Neuronal stem cell (in vitro differentiated cells): ENCODE measurements at regions not wholly inside any gene's neighbourhood (a gene's known extent, or its start where the extent isn't known, plus 50 kb on each side); places are given as distances from the start of the nearest gene placed in this dataset.

Experiments used
- DNase-seq: peaks from one replicate; pipeline ENCODE4 v3.0.0-alpha.2; 2013; ENCODE audit warnings: low spot score
- H2AFZ ChIP-seq: one replicate; pipeline ENCODE4 v1.6.1; 2013; ENCODE audit warnings: mild to moderate bottlenecking, low read length, inconsistent platforms
- H2AK5ac ChIP-seq: 2 replicates; pipeline ENCODE4 v1.6.1; 2013; ENCODE audit warnings: low read depth, mild to moderate bottlenecking, inconsistent platforms, low read length, moderate library complexity, mixed read lengths
- H2BK120ac ChIP-seq: 2 replicates; pipeline ENCODE4 v1.6.1; 2013; ENCODE audit warnings: low read depth, mild to moderate bottlenecking, inconsistent platforms, low read length, moderate library complexity, mixed read lengths
- H2BK12ac ChIP-seq: one replicate; pipeline ENCODE4 v1.6.1; 2013; ENCODE audit warnings: low read length, inconsistent platforms
- H2BK15ac ChIP-seq: 2 replicates; pipeline ENCODE4 v1.6.1; 2013; ENCODE audit warnings: mild to moderate bottlenecking, low read length, inconsistent platforms, mixed read lengths
- H2BK5ac ChIP-seq: one replicate; pipeline ENCODE4 v1.6.1; 2013; ENCODE audit warnings: inconsistent platforms, mild to moderate bottlenecking, low read length, moderate library complexity
- H3K14ac ChIP-seq: one replicate; pipeline ENCODE4 v1.6.1; 2013; ENCODE audit warnings: low read length, inconsistent platforms
- H3K18ac ChIP-seq: 2 replicates; pipeline ENCODE4 v1.6.1; 2013; ENCODE audit warnings: low read length, inconsistent platforms
- H3K23ac ChIP-seq: 2 replicates; pipeline ENCODE4 v1.6.1; 2013; ENCODE audit warnings: low read depth, mild to moderate bottlenecking, mixed read lengths, low read length, inconsistent platforms; ENCODE audit not compliant: poor library complexity
- H3K27ac ChIP-seq: replicated peaks from 3 replicates; pipeline ENCODE4 v1.5.1; 2013; ENCODE audit warnings: low read length, inconsistent platforms
- H3K27me3 ChIP-seq, 3 experiments: 2 replicates each; pipeline ENCODE4 v1.6.1; 2013; ENCODE audit warnings: low read length in 3 of 3, mild to moderate bottlenecking in 2 of 3, inconsistent platforms in 1 of 3, low read depth in 1 of 3, mixed read lengths in 1 of 3, moderate library complexity in 1 of 3; ENCODE audit not compliant: control insufficient read depth in 3 of 3, insufficient read depth in 3 of 3
- H3K36me3 ChIP-seq, 2 donors: replicated peaks in 1 of 2; 2 replicates each; pipeline ENCODE4 v1.6.1; 2013; ENCODE audit warnings: low read length in 2 of 2; ENCODE audit not compliant: control insufficient read depth in 2 of 2, insufficient read depth in 2 of 2
- H3K4ac ChIP-seq: 2 replicates; pipeline ENCODE4 v1.6.1; 2013; ENCODE audit warnings: inconsistent platforms, mild to moderate bottlenecking, low read length, moderate library complexity
- H3K4me1 ChIP-seq, 2 donors: 1 replicate in 1 of 2; 2 replicates in 1 of 2; pipeline ENCODE4 v1.6.1; 2013; ENCODE audit warnings: low read length in 2 of 2, low read depth in 1 of 2; ENCODE audit not compliant: control insufficient read depth in 2 of 2, insufficient read depth in 1 of 2
- H3K4me2 ChIP-seq: one replicate; pipeline ENCODE4 v1.6.1; 2013; ENCODE audit warnings: mild to moderate bottlenecking, low read length, inconsistent platforms; ENCODE audit not compliant: insufficient read depth, poor library complexity, severe bottlenecking
- H3K4me3 ChIP-seq, 2 donors: 2 replicates each; pipeline ENCODE4 v1.5.1; 2013; ENCODE audit warnings: low read length in 2 of 2, mild to moderate bottlenecking in 2 of 2, inconsistent platforms in 1 of 2, moderate library complexity in 1 of 2
- H3K79me1 ChIP-seq: one replicate; pipeline ENCODE4 v1.6.1; 2013; ENCODE audit warnings: low read depth, mild to moderate bottlenecking, inconsistent platforms, low read length, moderate library complexity
- H3K9ac ChIP-seq: one replicate; pipeline ENCODE4 v1.6.1; 2013; ENCODE audit warnings: mild to moderate bottlenecking, low read depth, low read length, inconsistent platforms; ENCODE audit not compliant: poor library complexity
- H3K9me3 ChIP-seq, 2 donors: replicated peaks in 1 of 2; 2 replicates each; pipeline versions ENCODE3 to v1.6.1; 2013; ENCODE audit warnings: low read length in 2 of 2, mild to moderate bottlenecking in 2 of 2, inconsistent platforms in 1 of 2, low read depth in 1 of 2, mixed read lengths in 1 of 2, moderate library complexity in 1 of 2; ENCODE audit not compliant: control insufficient read depth in 2 of 2, insufficient read depth in 1 of 2
- H4K8ac ChIP-seq: one replicate; pipeline ENCODE4 v1.6.1; 2013; ENCODE audit warnings: low read depth, mild to moderate bottlenecking, inconsistent platforms, low read length, moderate library complexity
- H4K91ac ChIP-seq: one replicate; pipeline ENCODE4 v1.6.1; 2013; ENCODE audit warnings: low read length, low read depth, mild to moderate bottlenecking, inconsistent platforms; ENCODE audit not compliant: poor library complexity
- WGBS, 2 donors: extraction: QIAGEN DNeasy Blood & Tissue Kit; methylation state at CpG; one replicate each; pipeline ENCODE4 v1.1.7; 2013; ENCODE audit warnings: missing lambda C conversion rate in 2 of 2, mixed read lengths in 1 of 2; ENCODE audit not compliant: insufficient read length in 2 of 2, insufficient replicate concordance in 1 of 2; ENCODE audit errors: extremely low coverage in 2 of 2; 5-methylcytosine and 5-hydroxymethylcytosine counted together

- H3K9ac ChIP-seq: no peak overlapping the region
- H3K4me2 ChIP-seq: no peak overlapping the region
- H4K91ac ChIP-seq: no peak overlapping the region
- no CpG with 5 or more reads among the region's 6 CpGs for WGBS, 2 donors
- H3K4me1 ChIP-seq: no peaks in the 10 kb centered on the region
- peak overlapping the region; percentile 11 for H2BK5ac ChIP-seq
- no peak overlapping the region for H3K27ac ChIP-seq
- no peak overlapping the region for H3K4me3 ChIP-seq
- H2AK5ac ChIP-seq: no peak overlapping the region
- no peak overlapping the region for H2AFZ ChIP-seq
- H3K27me3 ChIP-seq: peaks cover 0 to 2% (median 0%) of the 10 kb centered on the region in 3 experiments
- no peak overlapping the region for H3K4ac ChIP-seq
- no peaks in the 10 kb centered on the region for H3K9me3 ChIP-seq
- H4K8ac ChIP-seq: no peak overlapping the region
- no peaks in the 10 kb centered on the region for H3K36me3 ChIP-seq
- H2BK12ac ChIP-seq: no peak overlapping the region
- peak overlapping the region; percentile 48 for H3K18ac ChIP-seq
- no peak overlapping the region for H2BK15ac ChIP-seq
- H3K79me1 ChIP-seq: peaks cover 1% of the 10 kb centered on the region
- H3K23ac ChIP-seq: peak overlapping the region; percentile 55
- DNase-seq: no peak
- no peak overlapping the region for H3K14ac ChIP-seq
- no peak overlapping the region for H2BK120ac ChIP-seq
Observed at GRCh38 chr12:61356485-61356884, 903.7 kb upstream of the USP15 start.

GRCh38 chr12:61357496-61357895 is 902.7 kb upstream of the USP15 start:
- Histone ChIP-seq H3K18ac (peak overlapping the region; percentile 94), H3K9ac (peak overlapping the region; percentile 30), H2AFZ (peak overlapping the region; percentile 52), H3K23ac (peak overlapping the region; percentile 73), H3K9me3 (no peaks in the 10 kb centered on the region), H3K79me1 (peaks cover 1% of the 10 kb centered on the region), H3K4me2 (no peak overlapping the region), H2BK5ac (no peak overlapping the region), H3K27ac (no peak overlapping the region), H4K91ac (no peak overlapping the region), H2BK120ac (no peak overlapping the region), H2BK15ac (no peak overlapping the region), H3K4me1 (no peaks in the 10 kb centered on the region), H3K27me3 (peaks cover 0 to 2% (median 0%) of the 10 kb centered on the region in 3 experiments), H3K4me3 (no peak overlapping the region), H2AK5ac (no peak overlapping the region), H2BK12ac (peak overlapping the region; percentile 22), H3K36me3 (no peaks in the 10 kb centered on the region), H4K8ac (no peak overlapping the region), H3K4ac (peak overlapping the region; percentile 53), H3K14ac (no peak overlapping the region)
- no peak for DNase-seq
- WGBS, 2 donors: no CpG with 5 or more reads among the region's 4 CpGs

GRCh38 chr12:61362037-61362436 is 898.2 kb upstream of the USP15 start:
- H2BK120ac ChIP-seq: no peak overlapping the region
- no peaks in the 10 kb centered on the region for H3K9me3 ChIP-seq
- H3K27ac ChIP-seq: no peak overlapping the region
- no peak overlapping the region for H2AK5ac ChIP-seq
- no peaks in the 10 kb centered on the region for H3K4me1 ChIP-seq
- H2BK12ac ChIP-seq: no peak overlapping the region
- no peak overlapping the region for H3K18ac ChIP-seq
- no peak overlapping the region for H4K8ac ChIP-seq
- no peak overlapping the region for H3K4ac ChIP-seq
- no peak overlapping the region for H3K14ac ChIP-seq
- no peak overlapping the region for H3K23ac ChIP-seq
- H2BK5ac ChIP-seq: no peak overlapping the region
- WGBS, 2 donors: no CpG with 5 or more reads among the region's 3 CpGs
- no peaks in the 10 kb centered on the region for H3K36me3 ChIP-seq
- H3K4me2 ChIP-seq: no peak overlapping the region
- no peak overlapping the region for H2BK15ac ChIP-seq
- DNase-seq: no peak
- no peaks in the 10 kb centered on the region for H3K79me1 ChIP-seq
- H2AFZ ChIP-seq: no peak overlapping the region
- H3K9ac ChIP-seq: no peak overlapping the region
- H3K4me3 ChIP-seq: no peak overlapping the region
- H4K91ac ChIP-seq: no peak overlapping the region
- H3K27me3 ChIP-seq: peaks cover 0 to 2% (median 0%) of the 10 kb centered on the region in 3 experiments

DNA sequence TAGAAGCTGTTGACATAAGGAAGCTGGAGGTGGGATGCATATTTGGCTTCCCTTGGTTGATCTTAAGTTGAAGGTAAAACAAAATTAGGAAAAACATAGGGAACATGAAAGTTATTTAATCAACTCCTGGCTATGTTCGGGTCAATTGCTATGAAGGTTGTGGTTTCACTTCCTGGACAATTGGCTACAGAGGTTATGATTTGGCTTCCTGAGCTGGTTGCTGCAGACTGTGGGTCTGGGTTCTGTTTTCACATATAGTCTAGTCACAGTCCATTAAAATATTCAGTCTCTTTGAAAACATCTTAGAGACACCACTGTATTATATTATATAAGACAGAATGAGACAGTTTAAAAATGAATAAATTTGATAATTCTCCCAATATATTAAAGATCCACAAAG is 895.2 kb upstream of the USP15 start:
- Histone ChIP-seq H3K9ac (no peak overlapping the region), H3K4me3 (no peak overlapping the region), H2AK5ac (no peak overlapping the region), H3K27ac (no peak overlapping the region), H3K27me3 (no peaks in the 10 kb centered on the region), H3K4me2 (no peak overlapping the region), H2BK120ac (no peak overlapping the region), H3K23ac (no peak overlapping the region), H3K4ac (no peak overlapping the region), H3K18ac (no peak overlapping the region), H2BK15ac (no peak overlapping the region), H4K8ac (no peak overlapping the region), H2AFZ (no peak overlapping the region), H3K9me3 (no peaks in the 10 kb centered on the region), H2BK12ac (no peak overlapping the region), H3K79me1 (no peaks in the 10 kb centered on the region), H3K14ac (no peak overlapping the region), H3K4me1 (no peaks in the 10 kb centered on the region), H3K36me3 (no peaks in the 10 kb centered on the region), H2BK5ac (no peak overlapping the region), H4K91ac (no peak overlapping the region)
- WGBS, 2 donors: no CpG with 5 or more reads among the region's 1 CpG
- DNase-seq: no peak
